ENCODE measurements at regions not wholly inside any gene's neighbourhood (a gene's known extent, or its start where the extent isn't known, plus 50 kb on each side); places are given as distances from the start of the nearest gene placed in this dataset.
"Not testable (repeated sequence)": the region's sequence is repeated elsewhere in the genome, so short reads cannot be mapped to it uniquely, and the experiment has no call there.

DNA sequence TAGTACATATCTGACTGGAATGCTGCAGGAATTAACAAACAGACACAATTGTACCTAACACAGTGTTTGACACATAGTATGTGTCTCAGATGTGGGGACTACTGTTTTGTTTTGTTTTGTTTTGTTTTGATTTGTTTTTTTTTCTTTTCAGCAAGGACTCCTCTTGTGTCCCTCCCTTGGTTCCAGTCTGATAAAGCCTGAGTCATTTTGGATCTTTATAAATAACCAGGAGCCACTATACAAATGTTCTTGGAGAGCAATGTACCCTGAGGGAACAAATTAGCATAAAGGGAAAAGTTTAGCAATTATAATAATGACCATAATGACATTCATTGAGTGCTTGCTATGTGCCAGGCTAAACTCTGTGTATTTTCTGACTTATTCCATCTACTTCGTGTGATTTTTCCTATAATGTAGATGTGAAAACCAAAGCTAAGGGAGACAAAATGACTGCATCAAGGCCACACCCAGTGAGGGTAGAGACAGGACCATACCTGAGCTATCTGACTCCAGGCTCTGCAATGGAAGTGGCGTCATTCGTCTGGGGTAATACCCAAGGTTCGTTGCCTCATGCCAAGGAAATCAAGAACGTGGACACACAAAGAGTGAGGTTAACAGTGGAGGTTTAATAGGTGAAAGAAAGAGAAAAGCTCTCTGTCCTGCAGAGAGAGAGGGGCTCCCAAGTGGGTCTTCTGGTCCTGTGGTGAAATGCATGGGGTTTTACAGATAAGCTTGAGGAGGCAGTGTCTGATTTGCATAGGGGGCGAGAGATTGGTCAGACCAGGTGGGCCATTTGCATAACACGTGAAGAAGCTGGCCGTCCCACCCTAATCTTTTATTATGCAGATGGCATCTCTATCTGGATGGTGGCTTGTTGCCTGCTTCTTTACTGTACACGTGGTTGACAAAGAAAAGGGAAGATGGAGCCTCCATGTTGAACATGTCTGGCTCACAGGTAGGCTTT, 285.5 kb upstream of the SFSWAP start:
- no peak for DNase-seq

DNA sequence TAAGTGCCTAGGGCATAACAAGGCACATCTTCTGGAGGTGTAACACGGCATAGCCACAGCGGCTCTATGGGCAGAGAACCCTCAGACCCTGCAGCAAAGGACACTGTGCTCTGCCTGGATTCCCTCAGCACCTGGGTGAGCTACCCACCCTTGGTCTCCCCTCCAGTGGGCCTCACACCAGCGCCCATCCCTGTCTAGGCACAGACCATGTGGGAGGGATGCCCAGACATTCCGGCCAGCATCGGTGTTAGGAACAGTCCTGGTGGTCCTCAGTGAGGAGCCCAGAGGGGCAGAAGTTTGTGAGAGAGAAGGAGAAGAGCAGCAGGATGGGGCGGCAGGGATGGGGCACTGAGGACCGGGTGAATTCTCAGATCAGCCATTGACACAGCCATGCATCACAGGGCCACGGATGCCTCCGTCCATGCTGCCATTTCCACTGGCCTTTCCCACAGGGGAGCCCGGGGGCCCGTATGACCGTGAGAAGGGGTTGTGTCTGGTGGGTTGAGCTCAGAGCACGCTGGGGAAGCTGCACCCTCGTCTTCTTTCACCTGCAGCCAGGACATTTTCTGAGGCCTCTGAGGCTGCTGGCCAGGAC, 282.7 kb upstream of the SFSWAP start:
- DNase-seq: no peak

DNA sequence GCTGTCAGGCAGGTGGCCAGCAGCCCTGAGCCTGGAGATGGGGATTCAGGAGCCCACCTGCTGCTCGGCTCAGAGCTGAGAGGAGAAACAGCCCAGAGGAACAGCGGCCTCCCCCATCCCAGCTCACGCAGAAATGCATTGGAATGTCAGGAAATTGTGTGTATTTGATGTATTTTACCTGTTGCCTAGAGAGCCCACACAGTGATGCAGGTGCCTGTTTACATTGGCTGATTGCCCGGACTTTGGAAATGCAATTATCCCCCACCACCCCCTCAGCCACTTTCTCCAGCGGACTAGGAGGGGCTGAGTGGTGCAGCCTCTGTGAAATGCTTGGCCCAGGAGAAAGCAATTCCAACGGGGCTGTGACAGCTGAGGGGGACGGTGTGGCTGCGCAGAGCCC, 281.7 kb upstream of the SFSWAP start:
- DNase-seq: not testable (repeated sequence)

DNA sequence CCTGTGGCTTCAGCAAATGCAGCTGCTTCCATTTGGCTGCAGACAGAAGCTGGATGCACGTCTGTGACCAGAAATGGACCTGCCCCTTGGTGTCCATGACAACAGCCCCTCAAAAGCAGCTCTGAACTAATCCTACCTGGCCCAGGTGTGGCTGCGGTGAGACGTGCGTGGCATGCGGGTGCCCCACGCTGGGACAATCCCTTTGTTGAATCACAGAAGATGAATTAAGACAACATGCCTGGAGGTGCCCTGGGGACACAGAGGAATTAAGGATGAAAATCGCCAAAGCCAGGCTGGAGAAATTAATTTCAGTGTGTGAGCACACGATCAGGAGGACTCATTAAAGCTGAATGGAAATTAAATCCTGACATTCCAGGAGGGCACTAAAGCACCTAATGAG, 281.2 kb upstream of the SFSWAP start:
- DNase-seq: not testable (repeated sequence)

DNA sequence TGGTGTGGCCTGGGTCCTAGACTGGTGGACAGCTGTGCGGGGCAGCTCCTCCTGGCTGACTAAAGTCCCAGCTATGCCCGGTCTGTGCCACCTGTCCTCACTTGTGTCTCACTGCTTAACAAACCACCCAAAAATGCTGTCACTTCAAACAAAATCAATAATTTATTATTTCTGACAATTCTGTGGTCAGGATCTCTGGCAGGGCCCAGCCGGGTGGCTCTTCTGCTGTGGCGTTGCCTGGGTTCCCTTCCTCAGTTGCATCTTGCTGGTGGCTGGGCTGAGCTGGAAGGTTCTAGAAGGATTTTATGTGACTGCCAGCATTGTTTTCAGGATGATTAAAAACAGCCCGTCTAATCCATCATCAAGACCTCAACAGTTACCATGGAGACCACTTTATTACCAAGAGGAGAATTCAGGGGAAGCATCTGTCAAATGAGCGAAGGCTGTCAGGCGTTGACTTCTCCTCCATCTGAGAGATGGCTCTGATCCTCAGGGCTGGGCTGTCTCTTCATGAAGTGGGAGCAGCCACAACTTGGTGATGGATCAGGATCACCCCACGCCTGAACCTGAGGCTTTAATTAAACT, 280.6 kb upstream of the SFSWAP start:
- peak; percentile 10 for DNase-seq

DNA sequence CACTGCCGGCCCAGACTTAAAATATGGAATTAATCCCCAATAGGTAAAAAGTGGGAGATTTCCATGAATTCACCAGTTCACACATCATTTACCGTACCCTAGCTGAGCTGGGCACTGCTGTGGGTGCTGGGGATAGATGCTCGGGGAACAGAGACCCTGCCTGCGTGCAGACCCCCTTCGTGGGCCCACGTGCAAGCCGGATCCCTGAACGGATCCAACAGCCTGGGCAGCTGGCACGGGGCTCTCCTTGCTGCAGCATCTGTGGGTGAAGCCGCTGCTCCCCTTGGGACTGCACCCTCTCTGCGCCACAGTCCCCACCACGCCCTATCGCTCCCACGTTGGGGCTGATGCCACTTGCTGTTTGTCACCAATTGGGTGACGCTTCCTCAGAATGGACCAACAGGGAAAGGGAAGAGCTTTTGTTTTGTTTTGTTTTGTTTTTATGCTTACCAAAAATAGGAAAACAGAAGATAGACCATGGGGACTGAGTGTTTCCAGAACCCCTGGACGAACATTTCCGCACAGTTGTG, 279.7 kb upstream of the SFSWAP start:
- DNase-seq: not testable (repeated sequence)

DNA sequence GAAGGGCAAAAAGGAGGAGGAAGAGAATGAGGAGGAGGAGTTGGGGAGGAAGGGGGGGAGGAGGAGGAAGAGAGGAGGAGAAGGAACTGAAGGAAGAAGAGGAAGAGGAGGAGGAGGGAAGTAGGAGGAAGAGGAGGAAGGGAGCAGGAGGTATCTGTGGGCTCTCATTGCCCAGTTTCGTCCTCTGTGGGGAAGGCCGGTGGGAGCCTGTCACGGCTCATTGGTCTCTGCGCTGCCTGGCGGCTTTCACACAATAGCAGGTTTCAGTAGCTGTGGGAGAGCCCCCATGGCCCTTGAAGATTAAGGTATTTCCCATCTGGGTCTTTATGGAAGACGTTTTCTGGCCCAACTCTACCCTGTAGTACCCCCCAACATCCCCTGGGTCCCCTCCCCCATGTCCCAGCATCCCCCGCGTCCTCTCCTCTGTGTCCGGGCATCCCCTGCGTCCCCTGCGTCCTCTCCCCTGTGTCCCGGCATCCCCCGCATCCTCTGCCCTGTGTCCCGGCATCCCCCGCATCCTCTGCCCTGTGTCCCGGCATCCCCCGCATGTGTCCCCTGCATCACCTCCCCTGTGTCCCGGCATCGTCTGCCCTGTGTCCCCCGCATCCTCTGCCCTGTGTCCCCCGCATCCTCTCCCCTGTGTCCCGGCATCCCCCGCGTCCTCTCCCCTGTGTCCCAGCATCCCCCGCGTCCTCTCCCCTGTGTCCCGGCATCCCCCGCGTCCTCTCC, 278.2 kb upstream of the SFSWAP start:
- DNase-seq: no peak

DNA sequence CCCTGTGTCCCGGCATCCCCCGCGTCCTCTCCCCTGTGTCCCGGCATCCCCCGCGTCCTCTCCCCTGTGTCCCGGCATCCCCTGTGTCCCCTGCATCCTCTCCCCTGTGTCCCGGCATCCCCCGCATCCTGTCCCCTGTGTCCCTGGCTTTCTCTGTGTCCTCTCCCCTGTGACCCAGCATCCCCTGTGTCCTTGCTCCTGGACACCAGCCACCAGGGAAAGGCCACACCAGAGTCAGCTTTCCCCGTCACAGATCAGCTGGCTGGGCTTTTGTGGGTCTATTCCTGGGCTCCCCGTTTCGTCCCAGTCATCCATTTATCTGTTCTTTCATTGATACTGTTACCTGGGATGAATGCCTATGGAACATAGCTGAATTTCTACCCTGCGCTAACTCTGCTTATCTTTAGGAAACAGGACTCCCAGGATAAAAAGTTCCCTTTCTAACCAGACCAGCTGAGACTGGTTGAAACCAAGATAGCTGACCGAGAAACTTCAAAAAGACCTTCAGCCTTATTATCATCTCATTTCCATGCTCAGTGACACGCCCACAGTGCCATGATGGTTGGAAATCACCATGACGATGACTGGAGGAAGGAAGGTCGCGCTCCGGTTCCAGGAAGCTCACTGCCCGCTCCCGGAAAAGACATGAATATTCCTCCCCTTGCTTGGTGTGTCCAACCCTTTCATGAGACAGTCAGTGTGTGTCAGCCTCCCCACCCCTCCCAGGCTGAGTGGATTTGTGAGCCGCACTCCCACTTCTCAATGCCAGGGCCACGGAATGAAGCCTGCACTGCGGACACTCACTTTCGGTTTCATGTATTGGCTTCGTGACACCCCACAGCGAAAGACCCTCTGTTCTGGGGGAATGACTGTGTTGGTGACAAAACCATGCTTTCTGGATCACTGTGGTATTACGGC, 276.4 kb upstream of the SFSWAP start:
- DNase-seq: no peak

DNA sequence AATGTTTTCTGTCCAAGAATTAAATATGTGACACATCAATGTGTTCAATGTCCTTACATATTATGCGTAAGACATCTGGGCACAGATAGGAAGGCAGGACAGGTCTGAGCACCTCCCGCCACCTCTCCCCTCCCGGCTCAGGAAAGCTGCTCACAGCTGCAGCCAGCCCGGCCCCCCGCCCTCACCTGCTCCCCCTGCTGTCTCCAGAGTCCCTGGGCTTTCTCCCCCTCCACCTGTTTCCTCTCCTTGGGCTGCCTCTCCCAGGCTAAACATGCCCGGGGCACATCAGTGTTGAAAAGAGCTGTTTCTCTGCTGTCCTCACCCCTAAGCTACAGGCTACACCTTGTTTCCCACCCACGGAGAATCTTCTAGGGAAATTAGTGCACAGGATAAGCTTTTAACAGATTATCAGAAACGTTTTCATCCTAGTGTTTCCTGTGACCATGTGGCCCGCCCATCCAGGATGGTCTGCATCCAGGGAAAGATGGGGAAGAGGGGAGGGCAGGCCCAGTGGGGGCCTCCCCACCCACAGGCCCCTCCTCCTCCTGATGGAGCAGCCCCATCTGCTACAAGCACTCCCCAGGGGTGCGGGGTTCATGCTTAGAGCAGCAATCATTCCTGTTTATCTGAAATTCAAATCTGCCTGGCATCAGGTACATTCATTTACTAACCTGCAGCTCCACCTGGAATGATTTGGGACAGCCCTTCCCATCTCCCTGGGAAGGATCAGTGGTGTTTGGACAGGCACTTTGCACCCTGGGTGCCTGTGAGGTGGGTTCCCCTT, 273.8 kb upstream of the SFSWAP start:
- no peak for DNase-seq

DNA sequence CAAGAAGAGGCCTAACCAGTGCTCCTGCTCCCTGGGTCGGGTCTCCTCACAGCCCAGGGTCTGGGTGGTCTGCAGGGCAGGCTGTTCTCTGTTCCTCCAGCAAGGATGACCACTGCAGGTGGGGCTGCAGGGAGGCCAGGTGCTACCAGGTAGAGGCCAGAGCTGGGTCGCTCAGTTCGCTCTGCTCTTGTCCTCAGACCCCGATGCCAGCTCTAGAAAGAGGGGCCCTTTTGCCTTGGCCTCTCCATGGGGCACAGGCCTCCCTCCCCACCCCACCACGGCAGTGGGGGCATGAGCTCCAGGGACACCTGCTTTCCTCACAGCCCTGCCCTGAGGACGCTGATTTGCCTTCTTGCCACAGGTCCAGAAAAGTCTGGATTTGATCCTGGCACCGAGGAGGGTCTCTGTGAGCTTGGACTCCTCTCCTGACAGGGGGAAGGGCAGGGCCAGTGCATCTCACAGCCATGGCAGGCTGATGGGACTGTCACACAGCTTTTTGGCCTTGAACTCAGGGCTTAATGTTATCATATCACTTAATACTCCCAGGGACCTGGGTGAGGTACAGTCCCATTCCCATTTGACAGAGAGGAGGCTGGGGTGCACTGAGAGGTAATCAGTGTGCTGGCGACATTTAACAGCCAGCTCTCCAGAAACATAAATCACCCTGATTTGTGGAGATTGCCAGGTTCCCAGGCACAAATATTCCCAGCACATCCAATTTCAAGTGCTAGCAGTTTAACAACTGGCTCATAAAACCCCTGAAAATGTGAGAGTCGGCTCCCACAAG, 273.0 kb upstream of the SFSWAP start:
- DNase-seq: no peak

DNA sequence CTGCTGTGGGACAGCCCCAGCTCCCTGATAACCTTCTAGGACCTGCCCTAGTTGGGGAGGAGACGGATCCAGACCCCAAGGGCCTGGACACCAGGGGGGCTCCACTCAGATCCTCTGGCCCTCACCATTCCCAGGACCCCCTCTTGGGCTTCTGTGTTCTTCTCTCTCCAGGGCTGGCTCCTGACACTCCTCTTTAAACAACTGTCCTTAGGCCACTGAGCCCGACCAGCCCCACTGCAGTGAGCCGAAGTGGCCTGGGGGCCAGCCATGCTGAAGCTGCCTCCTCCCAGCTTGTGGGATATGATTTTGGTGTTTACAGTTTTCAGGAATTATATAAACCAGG, 272.4 kb upstream of the SFSWAP start:
- DNase-seq: not testable (repeated sequence)

DNA sequence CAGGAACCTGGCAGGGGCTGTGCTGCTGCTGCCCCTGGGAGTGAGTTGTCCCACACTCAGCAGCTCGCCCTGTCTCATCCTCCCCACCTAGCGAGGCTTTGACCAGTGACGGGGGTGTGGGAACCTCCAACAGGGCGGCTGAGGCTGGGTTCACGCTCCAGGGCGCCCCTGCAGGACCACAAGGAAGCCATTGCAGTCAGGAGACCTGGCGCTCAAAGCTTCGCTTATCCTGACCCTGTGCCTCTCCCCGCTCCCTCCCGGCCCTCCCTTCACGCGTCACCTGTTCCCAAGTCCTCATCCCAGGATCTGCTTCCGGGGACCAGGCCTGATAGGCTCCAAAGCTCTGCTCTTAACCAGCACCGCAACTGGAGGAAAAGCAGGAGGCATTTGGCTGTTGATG, 272.0 kb upstream of the SFSWAP start:
- DNase-seq: no peak

DNA sequence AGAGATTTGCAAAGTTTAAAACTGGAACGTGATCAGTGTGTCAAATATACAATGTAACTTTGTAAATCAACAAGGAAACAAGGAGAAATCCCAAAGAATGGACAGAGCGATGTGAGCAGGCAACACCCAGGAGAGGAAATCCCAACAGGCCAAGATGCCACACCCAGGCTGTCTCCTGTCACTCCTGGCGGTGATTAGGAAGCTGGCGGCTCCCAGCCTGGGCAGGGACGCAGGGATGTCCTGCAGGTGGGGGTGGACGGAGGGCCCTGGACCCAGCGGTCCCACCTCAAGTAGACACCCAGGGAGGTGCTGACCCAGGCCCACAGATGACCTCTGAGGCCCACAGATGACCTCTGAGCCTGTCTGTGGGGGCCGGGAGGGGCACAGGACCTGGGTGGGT, 271.1 kb upstream of the SFSWAP start:
- not testable (repeated sequence) for DNase-seq

DNA sequence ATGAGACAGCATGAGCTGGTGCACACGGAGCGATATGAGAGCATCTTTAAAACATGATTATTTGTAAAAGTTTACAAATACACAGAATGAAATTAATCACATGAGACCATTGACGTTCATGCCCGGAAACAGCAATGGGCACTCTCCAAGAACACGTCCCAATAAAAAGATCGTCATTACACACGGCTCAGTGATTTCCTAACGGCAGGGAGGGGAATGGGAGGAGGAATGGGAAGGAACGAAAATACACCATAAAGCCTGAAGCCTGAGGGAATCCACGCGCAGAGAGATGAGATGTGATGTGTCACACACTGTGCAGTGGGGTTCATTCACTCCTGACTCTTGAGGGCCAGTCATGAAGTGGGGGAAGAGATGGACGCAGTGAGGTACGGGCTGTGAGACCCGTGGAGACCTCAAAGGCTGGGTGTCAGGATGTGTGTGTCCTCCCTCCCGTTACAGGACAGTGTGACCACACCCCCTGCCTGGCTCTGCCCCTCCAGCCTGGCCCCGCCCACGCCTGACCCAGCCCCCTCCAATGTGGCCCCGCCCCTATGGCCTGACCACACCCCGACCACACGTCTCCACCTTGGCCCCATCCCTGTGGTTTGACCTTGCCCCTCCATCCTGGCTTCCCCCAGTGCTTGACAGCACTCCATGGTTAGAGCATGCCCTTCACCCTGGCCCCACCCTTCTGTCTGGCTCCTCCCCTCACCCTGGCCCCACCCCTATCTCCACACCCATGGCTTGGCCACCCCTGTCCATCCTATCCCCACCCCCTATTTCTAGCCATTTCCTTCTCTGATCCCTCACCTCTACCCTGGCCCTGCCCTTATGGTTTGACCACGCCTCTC, 270.5 kb upstream of the SFSWAP start:
- not testable (repeated sequence) for DNase-seq

DNA sequence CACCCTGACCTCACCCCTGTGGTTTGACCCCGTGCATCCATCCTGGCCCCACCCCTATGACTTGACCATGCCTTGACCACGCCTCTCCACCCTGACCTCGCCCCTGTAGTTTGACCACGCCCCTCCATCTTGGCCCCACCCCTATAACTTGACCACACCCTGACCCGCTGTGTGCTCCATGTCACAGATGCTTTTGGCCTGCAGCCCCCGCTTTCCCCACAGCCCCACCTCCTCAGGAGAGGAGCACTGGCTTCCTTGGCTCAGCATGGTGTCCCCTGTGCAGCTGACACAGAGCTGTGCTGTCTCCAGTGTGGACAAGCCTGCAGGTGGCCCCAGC, 269.9 kb upstream of the SFSWAP start:
- no peak for DNase-seq

DNA sequence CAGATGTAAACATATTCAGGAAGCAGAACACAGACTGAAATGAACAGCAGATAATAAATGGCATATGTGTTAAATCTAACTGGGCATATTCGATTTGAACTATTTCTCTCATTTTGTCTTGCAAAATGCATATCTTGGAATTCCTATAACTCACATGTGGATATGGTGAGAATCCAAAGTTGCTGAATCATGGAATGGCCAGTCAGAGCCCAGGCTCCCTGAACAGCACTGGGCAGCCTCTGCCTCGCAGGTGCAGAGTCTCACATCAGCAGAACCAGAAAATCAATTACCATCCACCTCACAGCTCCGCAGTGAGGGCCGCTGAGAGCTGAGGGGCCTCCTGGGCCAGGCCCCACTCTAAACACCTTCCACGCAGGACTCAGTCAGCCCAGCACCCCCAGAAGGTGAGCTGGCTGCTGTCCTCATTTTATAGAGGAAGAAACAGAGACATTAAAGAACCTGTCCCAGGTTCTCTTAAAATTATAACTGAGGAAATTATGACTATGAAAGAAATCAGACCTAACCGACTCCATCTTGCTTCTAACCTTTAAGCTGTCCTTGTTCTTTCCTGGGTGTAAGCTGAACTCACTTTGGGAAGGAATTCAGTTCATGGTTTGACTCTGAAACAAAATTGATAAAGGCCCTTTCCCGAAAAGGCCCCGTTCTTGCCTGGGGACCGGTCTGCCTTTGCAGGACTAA, 269.1 kb upstream of the SFSWAP start:
- no peak for DNase-seq

DNA sequence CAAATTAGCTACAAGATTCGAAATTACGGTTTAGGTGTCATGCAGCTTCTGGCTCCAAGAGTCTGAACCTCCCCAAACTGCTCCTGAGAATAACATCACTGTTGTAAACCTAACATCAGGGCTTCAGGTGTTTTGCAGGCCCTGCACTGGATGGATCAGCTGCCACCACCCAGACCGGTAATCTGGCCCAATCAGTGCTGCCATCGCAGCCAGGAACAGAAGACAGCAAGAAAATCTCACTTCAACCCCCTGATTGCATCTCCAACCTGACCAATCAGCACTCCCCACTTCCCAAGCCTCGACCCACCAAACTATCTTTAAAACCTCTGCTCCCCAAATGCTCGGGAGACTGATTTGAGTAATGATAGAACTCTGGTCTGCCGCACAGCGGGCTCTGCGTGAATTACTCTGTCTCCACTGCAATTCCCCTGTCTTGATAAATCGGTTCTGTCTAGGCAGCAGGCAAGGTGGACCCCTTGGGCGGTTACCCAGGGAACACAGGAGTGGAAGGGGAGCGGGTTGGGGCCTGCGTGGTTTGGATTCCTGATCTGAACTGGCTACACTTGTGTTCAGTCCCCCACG, 268.5 kb upstream of the SFSWAP start:
- DNase-seq: no peak
